D721Med (cell line): ENCODE measurements at regions not wholly inside any gene's neighbourhood (a gene's known extent, or its start where the extent isn't known, plus 50 kb on each side); places are given as distances from the start of the nearest gene placed in this dataset.

Source experiments
- DNase-seq: peaks from one replicate; pipeline ENCODE4 v3.0.0; 2011; ENCODE audit warnings: low spot score; ENCODE audit not compliant: insufficient read length
- FAIRE-seq: peaks from 2 replicates; lab custom pipeline; 2011; peaks lifted over from hg19 to GRCh38; lab: Jason Lieb, UNC
- CTCF ChIP-seq: IDR thresholded peaks from 2 replicates; pipeline ENCODE4 v1.5.1; 2012; ENCODE audit warnings: mild to moderate bottlenecking, control low read depth; ENCODE audit not compliant: insufficient read depth; ENCODE audit errors: missing control alignments

GRCh38 chr2:123211181-123211580, 813.9 kb upstream of the CNTNAP5 start:
- DNase-seq = no peak
- no peak for TF ChIP-seq CTCF
- no peak for FAIRE-seq

GRCh38 chr2:123245156-123245555, 779.9 kb upstream of the CNTNAP5 start:
- DNase-seq = no peak
- TF ChIP-seq CTCF = no peak
- FAIRE-seq = no peak

- no peak for DNase-seq
- no peak for TF ChIP-seq CTCF
- FAIRE-seq = no peak
Observed at GRCh38 chr2:123258877-123259539, 766.1 kb upstream of the CNTNAP5 start.

- DNase-seq (no peak), FAIRE-seq (no peak)
- no peak for TF ChIP-seq CTCF
Observed at GRCh38 chr2:123262856-123263255, 762.2 kb upstream of the CNTNAP5 start.

- DNase-seq = no peak
- TF ChIP-seq CTCF = no peak
- FAIRE-seq = no peak
Observed at GRCh38 chr2:123283431-123283830, 741.7 kb upstream of the CNTNAP5 start.

- FAIRE-seq (no peak), DNase-seq (no peak)
- TF ChIP-seq CTCF = no peak
Observed at GRCh38 chr2:123303731-123304130, 721.4 kb upstream of the CNTNAP5 start.
